Activated CD8-positive, alpha-beta T cell treated with anti-CD3 and anti-CD28 coated beads for 36 hours (primary cell): ENCODE measurements at regions not wholly inside any gene's neighbourhood (a gene's known extent, or its start where the extent isn't known, plus 50 kb on each side); places are given as distances from the start of the nearest gene placed in this dataset.

Experiments used
- ATAC-seq: fragments of 200-7000 bp; cut with Tn5 transposase; one replicate; pipeline ENCODE4 v1.10.0; 2021; ENCODE audit warnings: mild to moderate bottlenecking, moderate library complexity
- CTCF ChIA-PET: fragments of 350-600 bp; sonication (Branson Sonifier 250); formaldehyde crosslinking; loops from one replicate; lab custom pipeline; 2021; ENCODE audit warnings: antibody characterized with exemption; lab: Charles Lee
- POLR2A ChIA-PET: fragments of 350-600 bp; sonication (Branson Sonifier 250); formaldehyde crosslinking; loops from one replicate; lab custom pipeline; 2021; ENCODE audit warnings: antibody characterized with exemption; lab: Charles Lee
- DNase-seq: peaks from one replicate; pipeline ENCODE4 v3.0.0-alpha.2; 2020
- H3K27ac Mint-ChIP-seq: one replicate; pipeline ENCODE4 v1.8.0; 2021; ENCODE audit warnings: mild to moderate bottlenecking, mixed read lengths
- H3K27me3 Mint-ChIP-seq: one replicate; pipeline ENCODE4 v1.8.0; 2021; ENCODE audit warnings: mixed read lengths
- H3K36me3 Mint-ChIP-seq: one replicate; pipeline ENCODE4 v1.8.0; 2021; ENCODE audit warnings: low read depth, mixed read lengths
- H3K4me1 Mint-ChIP-seq: one replicate; pipeline ENCODE4 v1.8.0; 2021; ENCODE audit warnings: low read depth, mixed read lengths
- H3K4me3 Mint-ChIP-seq: one replicate; pipeline ENCODE4 v1.8.0; 2021; ENCODE audit warnings: mild to moderate bottlenecking, moderate library complexity, mixed read lengths
- H3K9me3 Mint-ChIP-seq: one replicate; pipeline ENCODE4 v1.8.0; 2021; ENCODE audit warnings: mixed read lengths
- CTCF ChIP-seq: fragments of 200-600 bp; IDR thresholded peaks from one replicate; pipeline ENCODE4 v1.8.0; 2022; ENCODE audit warnings: antibody characterized with exemption, mild to moderate bottlenecking
- intact Hi-C: fragments of 100-400 bp; cut with micrococcal nuclease; formaldehyde crosslinking; loops from one replicate; pipeline ENCODE4 v1.10.0; 2022

- no peaks in the 10 kb centered on the region for H3K9me3 Mint-ChIP-seq
- POLR2A ChIA-PET = no interaction called here
- H3K4me3 Mint-ChIP-seq = no peak overlapping the region
- no peaks in the 10 kb centered on the region for H3K4me1 Mint-ChIP-seq
- intact Hi-C loops = no loop called here
- no peaks in the 10 kb centered on the region for H3K36me3 Mint-ChIP-seq
- H3K27me3 Mint-ChIP-seq = no peaks in the 10 kb centered on the region
- H3K27ac Mint-ChIP-seq = no peak overlapping the region
- ATAC-seq (no peak), DNase-seq (no peak)
- TF ChIP-seq CTCF = no peak
- CTCF ChIA-PET = interaction anchor here (0.8 kb wide), 1 partner anchor 1125 kb away, joined by 3 read pairs; no protein-coding TSS in a partner anchor
These were observed 220.9 kb upstream of the KIAA1217 start for GRCh38 chr10:23988006-23988405.

GRCh38 chr10:23994459-23995046, 214.4 kb upstream of the KIAA1217 start:
- H3K9me3 Mint-ChIP-seq = no peaks in the 10 kb centered on the region
- intact Hi-C loops = loop anchor here (5.0 kb wide), 2 partner anchors 203 to 523 kb away; no protein-coding TSS in a partner anchor
- no peak overlapping the region for H3K27ac Mint-ChIP-seq
- TF ChIP-seq CTCF = peak; percentile 70
- H3K4me3 Mint-ChIP-seq = no peak overlapping the region
- DNase-seq (peak; percentile 62), ATAC-seq (no peak)
- H3K36me3 Mint-ChIP-seq = no peaks in the 10 kb centered on the region
- H3K4me1 Mint-ChIP-seq = no peaks in the 10 kb centered on the region
- CTCF ChIA-PET = interaction anchor here (0.5 to 2.0 kb wide), 20 partner anchors 10 to 565 kb away, joined by 3 to 9 read pairs (median 4); no protein-coding TSS in a partner anchor
- H3K27me3 Mint-ChIP-seq = peaks cover 6% of the 10 kb centered on the region
- POLR2A ChIA-PET = no interaction called here

GRCh38 chr10:23999445-23999844, 209.5 kb upstream of the KIAA1217 start:
- no peak for TF ChIP-seq CTCF
- POLR2A ChIA-PET = no interaction called here

GRCh38 chr10:24000271-24000813, 208.6 kb upstream of the KIAA1217 start:
- no peak for TF ChIP-seq CTCF
- POLR2A ChIA-PET = no interaction called here
- ATAC-seq (no peak), DNase-seq (no peak)
- intact Hi-C loops = no loop called here
- H3K27ac Mint-ChIP-seq = no peak overlapping the region
- CTCF ChIA-PET = no interaction called here
- H3K36me3 Mint-ChIP-seq = no peaks in the 10 kb centered on the region
- H3K4me1 Mint-ChIP-seq = no peaks in the 10 kb centered on the region
- peaks cover 3% of the 10 kb centered on the region for H3K27me3 Mint-ChIP-seq
- H3K4me3 Mint-ChIP-seq = no peak overlapping the region
- no peaks in the 10 kb centered on the region for H3K9me3 Mint-ChIP-seq

More at GRCh38 chr10:23999445-23999844, 209.5 kb upstream of the KIAA1217 start:
- Mint-ChIP-seq H3K4me3 (no peak overlapping the region), H3K27ac (no peak overlapping the region), H3K36me3 (no peaks in the 10 kb centered on the region), H3K4me1 (no peaks in the 10 kb centered on the region), H3K9me3 (no peaks in the 10 kb centered on the region), H3K27me3 (peaks cover 5% of the 10 kb centered on the region)
- intact Hi-C loops = loop anchor here (5.0 kb wide), 1 partner anchor 198 kb away; no protein-coding TSS in a partner anchor
- no peak for ATAC-seq
- CTCF ChIA-PET = no interaction called here
- DNase-seq = no peak

GRCh38 chr10:24006741-24007140, 202.2 kb upstream of the KIAA1217 start:
- H3K9me3 Mint-ChIP-seq = no peaks in the 10 kb centered on the region
- no peak for ATAC-seq
- no peak for TF ChIP-seq CTCF
- intact Hi-C loops = no loop called here
- ChIA-PET CTCF (interaction anchor here (0.6 kb wide), 1 partner anchor 203 kb away, joined by 3 read pairs; no protein-coding TSS in a partner anchor), POLR2A (no interaction called here)
- no peak overlapping the region for H3K4me3 Mint-ChIP-seq
- DNase-seq = no peak
- no peaks in the 10 kb centered on the region for H3K36me3 Mint-ChIP-seq
- no peaks in the 10 kb centered on the region for H3K4me1 Mint-ChIP-seq
- H3K27me3 Mint-ChIP-seq = no peaks in the 10 kb centered on the region
- H3K27ac Mint-ChIP-seq = no peak overlapping the region
